GM23248 (cell line): ENCODE measurements at regions not wholly inside any gene's neighbourhood (a gene's known extent, or its start where the extent isn't known, plus 50 kb on each side); places are given as distances from the start of the nearest gene placed in this dataset.

Source experiments
- EZH2 ChIP-seq: fragments of 200-600 bp; sonication (generic); IDR thresholded peaks from 2 replicates; pipeline ENCODE4 v1.6.1; 2018; ENCODE audit warnings: antibody characterized with exemption, mild to moderate bottlenecking; ENCODE audit not compliant: insufficient read depth, poor library complexity, severe bottlenecking
- EZH2phosphoT487 ChIP-seq: fragments of 200-600 bp; sonication (generic); IDR thresholded peaks from 2 replicates; pipeline ENCODE4 v1.6.1; 2018; ENCODE audit warnings: antibody characterized with exemption, moderate library complexity, mild to moderate bottlenecking, low read depth; ENCODE audit not compliant: insufficient read depth

- no peak for TF ChIP-seq EZH2phosphoT487
- TF ChIP-seq EZH2, result no peak
Measured at GRCh38 chr3:165403666-165404065, 207.5 kb upstream of the SLITRK3 start.
